ENCODE measurements at regions not wholly inside any gene's neighbourhood (a gene's known extent, or its start where the extent isn't known, plus 50 kb on each side); places are given as distances from the start of the nearest gene placed in this dataset.
A peak's percentile ranks its signal among the peaks of the same experiment; 100 is the strongest.

- intact Hi-C loops (cut with DNase I) = no loop called here
Measured at GRCh38 chr2:158011055-158011771, 90.5 kb upstream of the UPP2 start.

DNA sequence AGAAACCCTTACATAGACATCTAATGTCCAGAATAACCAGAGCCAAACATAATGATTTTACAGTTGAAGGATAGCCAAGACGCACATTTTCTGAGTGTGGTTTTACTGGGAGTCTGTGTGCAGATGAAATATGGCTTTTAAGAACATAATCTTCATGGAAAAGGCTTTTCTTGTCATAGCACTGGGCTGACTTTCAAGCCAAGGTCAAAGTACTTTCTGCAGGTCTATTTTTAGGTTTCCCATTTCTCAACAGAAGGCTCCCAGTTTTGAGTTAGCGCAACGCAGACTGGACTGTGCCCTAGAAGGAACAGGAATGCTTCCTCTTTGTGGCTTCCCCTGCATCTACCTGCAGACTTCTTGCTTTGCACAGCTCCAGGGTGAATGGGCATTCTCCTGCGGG lies 92.3 kb upstream of the UPP2 start:
- intact Hi-C loops (cut with DNase I) = no loop called here
- peak; percentile 63 for ATAC-seq
- no peak for DNase-seq (ENCODE audit: low spot score)

More at GRCh38 chr2:158011055-158011771, 90.5 kb upstream of the UPP2 start:
- DNase-seq (ENCODE audit: low spot score) (no peak), ATAC-seq (no peak)

DNA sequence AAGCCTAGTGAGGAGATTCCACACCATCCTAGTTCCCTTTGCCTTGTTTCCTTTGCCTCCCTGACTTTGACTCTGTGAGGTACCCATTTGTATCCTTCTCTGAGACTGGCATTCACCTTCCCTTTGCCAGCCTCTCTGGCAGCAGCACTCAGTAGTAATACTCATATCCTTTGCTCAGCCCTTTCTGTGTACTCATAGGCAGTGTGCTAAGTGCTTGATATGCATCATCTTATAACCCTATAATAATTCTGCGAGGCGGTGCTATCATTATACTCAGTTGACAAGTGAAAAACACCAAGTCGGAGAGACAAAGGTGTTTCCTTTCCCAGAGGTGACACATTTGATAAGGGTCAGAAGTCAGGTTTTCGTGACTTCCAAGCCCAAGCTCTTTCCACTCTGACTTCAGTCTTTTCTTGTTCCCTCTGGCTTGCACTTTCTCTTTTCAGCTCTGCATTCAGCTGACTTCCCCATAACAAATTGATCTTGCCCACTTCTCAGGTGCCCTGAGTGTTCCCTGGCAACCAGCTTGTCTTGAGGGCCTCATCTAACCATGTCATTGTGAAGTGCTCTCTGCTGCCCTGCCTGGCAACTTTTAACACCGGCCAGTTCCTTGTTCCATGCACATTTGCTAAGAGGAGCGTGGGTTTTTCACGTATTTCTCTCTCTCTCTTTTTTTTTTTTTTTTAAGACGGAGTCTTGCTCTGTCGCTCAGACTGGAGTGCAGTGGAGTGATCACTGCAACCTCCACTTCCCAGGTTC lies 94.5 kb upstream of the UPP2 start:
- DNase-seq (ENCODE audit: low spot score) = no peak
- intact Hi-C loops (cut with DNase I) = no loop called here
- no peak for ATAC-seq

- intact Hi-C loops (cut with DNase I) = no loop called here
- no peak for DNase-seq (ENCODE audit: low spot score)
- no peak for ATAC-seq
Measured at GRCh38 chr2:158004126-158004764, 97.4 kb upstream of the UPP2 start.

- DNase-seq (ENCODE audit: low spot score) = no peak
- intact Hi-C loops (cut with DNase I) = no loop called here
- no peak for ATAC-seq
Measured at GRCh38 chr2:158002079-158002478, 99.6 kb upstream of the UPP2 start.

DNA sequence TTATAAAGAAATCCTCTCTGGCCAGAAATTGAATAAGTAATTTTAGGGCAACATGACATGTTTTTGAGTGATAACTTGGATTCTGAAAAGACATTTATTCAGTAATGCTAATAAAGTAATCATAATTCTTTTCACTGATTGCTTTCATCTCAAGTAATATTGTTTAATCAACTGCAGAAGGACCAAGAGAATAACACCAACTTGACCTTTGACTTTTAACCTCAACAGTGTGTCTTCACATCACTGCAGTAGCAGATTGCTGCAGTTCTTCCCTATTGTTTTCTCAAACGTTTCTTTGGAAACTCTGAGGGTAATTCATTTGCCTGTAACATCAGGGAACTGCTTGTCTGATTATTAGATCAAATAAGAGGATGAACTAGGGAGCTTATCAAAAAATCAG lies 104.9 kb upstream of the UPP2 start:
- no peak for ATAC-seq
- intact Hi-C loops (cut with DNase I) = no loop called here

GRCh38 chr2:157995117-157995516 lies 106.6 kb upstream of the UPP2 start:
- intact Hi-C loops (cut with DNase I) = no loop called here
- DNase-seq (ENCODE audit: low spot score) (no peak), ATAC-seq (no peak)

More for the DNA sequence above, 104.9 kb upstream of the UPP2 start:
- DNase-seq (ENCODE audit: low spot score) = no peak

DNA sequence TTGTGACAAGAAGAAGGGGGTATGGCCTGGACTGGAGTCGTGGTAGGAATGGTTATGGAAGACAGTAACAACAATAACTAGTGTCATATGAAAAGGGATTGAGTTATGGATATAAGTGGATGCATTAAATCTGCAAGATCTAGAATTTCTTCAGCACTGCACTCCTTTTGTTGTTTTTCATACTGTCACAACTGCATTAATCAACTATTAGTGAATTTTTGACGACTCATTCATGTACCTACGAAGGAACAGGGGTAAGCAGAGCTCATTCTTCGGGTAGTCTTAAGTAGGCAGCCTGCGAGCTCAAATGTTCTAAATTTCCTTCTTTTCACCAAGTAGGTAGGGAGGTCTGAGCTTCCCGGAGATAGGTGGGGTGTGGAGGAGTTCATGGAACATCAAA lies 109.7 kb upstream of the UPP2 start:
- intact Hi-C loops (cut with DNase I) = no loop called here
- ATAC-seq (no peak), DNase-seq (ENCODE audit: low spot score) (no peak)

- intact Hi-C loops (cut with DNase I) = no loop called here
- DNase-seq (ENCODE audit: low spot score) (no peak), ATAC-seq (no peak)
Measured at GRCh38 chr2:157990173-157990572, 111.5 kb upstream of the UPP2 start.

- ATAC-seq = no peak
Measured at GRCh38 chr2:157989227-157989626, 112.4 kb upstream of the UPP2 start.

DNA sequence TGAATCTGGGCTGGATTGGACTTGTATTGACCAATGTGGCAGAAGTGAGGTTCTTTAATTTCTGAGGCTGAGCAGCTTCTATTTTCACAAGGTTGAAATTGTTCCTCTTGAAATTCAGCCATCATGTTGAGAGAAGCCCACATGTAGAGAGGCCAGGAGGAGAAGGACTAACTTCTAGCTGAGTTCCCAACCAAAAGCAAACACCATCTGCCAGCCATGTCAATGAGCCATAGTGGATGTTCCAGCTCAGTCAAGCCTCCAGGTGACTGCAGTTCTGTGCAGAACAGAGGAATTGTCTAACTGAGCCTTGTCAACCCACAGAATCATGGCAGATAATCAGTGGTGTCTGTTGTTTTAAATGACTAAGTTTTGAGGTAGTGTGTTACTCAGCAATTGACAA lies 110.6 kb upstream of the ACVR1 start:
- ATAC-seq (no peak), DNase-seq (ENCODE audit: low spot score) (no peak)
- intact Hi-C loops (cut with DNase I) = no loop called here

More at GRCh38 chr2:157989227-157989626, 112.4 kb upstream of the UPP2 start:
- DNase-seq (ENCODE audit: low spot score) = no peak
- intact Hi-C loops (cut with DNase I) = no loop called here

DNA sequence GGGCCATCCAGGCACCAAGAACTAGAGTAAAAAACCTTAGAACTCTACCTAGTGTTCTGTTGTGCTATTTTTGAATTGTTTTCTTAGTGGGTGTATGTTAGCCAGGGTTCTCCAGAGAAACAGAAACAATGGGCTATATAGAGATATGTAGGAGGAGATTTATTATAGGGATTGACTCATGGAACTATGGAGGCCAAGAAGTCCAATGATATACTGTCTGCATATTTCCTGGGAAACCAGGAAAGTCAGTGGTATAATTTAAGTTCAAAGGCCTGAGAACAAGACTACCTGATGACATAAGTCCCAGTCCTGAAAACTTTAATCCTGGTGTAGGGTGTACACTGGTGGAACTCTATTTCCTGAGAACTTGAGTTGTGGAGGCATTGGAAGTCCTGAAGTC lies 108.7 kb upstream of the ACVR1 start:
- DNase-seq (ENCODE audit: low spot score) (no peak), ATAC-seq (no peak)
- intact Hi-C loops (cut with DNase I) = no loop called here

- DNase-seq (ENCODE audit: low spot score) (no peak), ATAC-seq (no peak)
- intact Hi-C loops (cut with DNase I) = no loop called here
Measured at GRCh38 chr2:157980020-157980419, 103.9 kb upstream of the ACVR1 start.

DNA sequence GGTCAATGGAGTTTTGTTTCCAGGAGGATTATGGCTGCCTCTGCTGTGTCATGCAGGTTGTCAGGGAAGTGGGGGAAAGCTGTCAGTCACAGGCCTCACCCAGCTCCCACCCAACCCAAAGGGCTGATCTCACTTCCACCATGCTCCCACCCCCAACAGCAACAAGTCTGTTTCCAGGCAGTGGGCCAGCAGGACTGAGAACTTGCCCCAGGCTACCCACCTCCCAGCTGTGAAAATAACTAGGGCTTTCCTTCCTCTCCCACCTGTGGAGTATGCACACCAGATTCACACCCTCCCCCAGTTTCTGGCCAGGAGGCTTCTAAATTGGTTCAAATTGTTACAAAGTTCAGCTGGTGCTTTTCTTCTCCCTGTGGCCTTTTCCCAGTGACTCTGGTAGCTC lies 95.6 kb upstream of the ACVR1 start:
- ATAC-seq (no peak), DNase-seq (ENCODE audit: low spot score) (no peak)
- intact Hi-C loops (cut with DNase I) = no loop called here

DNA sequence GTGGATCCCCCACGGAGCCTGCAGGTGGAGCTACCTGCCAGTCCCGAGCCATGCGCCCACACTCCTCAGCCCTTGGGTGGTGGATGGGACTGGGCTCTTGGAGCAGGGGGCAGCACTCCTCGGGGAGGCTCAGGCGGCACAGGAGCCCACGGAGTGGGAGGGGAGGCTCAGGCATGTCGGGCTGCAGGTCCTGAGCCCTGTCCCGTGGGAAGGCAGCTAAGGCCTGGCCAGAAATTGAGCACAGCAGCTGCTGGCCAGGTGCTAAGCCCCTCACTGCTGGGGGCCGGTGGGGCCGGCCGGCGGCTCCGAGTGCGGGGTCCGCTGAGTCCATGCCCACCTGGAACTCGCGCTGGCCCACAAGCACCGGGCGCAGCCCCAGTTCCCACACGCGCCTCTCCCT lies 91.7 kb upstream of the ACVR1 start:
- DNase-seq (ENCODE audit: low spot score) = no peak
- intact Hi-C loops (cut with DNase I) = no loop called here
- no peak for ATAC-seq

DNA sequence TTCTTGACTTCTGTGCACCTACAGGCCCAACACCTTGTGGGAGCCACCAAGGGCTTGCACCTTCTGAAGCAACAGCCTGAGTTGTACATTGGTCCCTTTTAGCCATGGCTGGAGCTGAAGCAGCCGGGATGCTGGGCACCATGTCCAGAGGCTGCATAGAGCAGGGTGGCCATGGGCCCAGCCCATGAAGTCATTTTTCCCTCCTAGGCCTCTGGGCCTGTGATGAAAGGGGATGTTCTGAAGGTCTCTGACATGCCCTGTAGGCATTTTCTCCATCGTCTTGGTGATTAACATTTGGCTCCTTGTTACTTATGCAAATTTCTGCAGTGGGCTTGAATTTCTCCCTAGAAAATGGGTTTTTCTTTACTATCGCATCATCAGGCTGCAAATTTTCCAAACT lies 83.1 kb upstream of the ACVR1 start:
- ATAC-seq (no peak), DNase-seq (ENCODE audit: low spot score) (no peak)
- intact Hi-C loops (cut with DNase I) = no loop called here

DNA sequence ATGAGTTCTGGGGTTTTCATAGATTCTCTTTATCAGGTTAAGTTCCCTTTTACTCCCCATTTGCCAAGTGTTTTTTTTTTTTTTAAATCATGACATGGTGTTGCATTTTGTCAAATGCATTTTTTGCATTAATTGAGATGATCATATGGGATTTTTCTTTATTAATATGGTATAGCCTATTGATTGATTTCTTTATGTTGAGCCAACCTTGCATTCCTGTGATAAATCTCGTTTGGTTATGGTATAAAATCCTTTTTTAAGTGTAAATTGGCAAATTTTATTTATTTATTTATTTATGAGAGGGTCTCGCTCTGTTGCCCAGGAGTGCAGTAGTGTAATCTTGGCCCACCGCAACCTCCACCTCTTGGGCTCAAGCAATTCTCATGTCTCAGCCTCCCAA lies 81.5 kb upstream of the ACVR1 start:
- no peak for ATAC-seq
- DNase-seq (ENCODE audit: low spot score) = no peak
- intact Hi-C loops (cut with DNase I) = no loop called here

DNA sequence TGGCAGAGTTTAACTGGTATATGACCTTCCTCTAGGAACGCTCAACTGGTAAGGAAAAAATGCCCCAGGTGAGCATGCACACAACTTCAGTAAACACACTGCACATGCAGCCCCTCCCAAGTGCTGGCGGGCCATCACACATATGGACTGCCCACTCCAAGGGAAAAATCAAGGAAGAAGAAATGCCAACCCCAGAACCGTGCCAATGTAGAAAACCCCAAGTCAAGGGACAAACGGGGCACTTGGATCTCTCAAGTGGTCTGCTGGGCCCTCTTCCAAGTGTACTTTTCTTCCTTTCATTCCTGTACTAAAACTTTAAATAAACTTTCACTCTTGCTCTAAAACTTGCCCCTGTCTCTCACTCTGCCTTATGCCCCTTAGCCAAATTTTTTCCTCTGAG lies 76.4 kb upstream of the ACVR1 start:
- intact Hi-C loops (cut with DNase I) = no loop called here
- DNase-seq (ENCODE audit: low spot score) (no peak), ATAC-seq (no peak)

DNA sequence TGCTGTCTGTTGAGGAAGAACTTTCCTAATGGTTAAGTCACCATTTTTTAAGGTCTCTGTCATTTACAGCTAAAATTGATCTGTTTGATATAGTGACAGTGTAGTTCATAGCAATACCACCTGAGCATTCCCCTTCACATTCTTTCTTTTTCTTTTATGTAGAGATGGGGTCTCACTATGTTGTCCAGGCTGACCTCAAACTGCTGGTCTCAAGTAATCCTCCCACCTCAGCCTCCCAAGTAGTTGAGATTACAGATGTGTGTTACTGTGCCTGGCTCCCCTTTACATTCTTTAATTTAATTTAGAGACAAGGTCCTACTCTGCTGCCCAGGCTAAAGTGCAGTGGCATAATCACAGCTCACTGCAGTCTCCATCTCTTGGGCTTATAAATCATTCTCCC lies 72.7 kb upstream of the ACVR1 start:
- DNase-seq (ENCODE audit: low spot score) = no peak

GRCh38 chr2:157946919-157947557 lies 70.9 kb upstream of the ACVR1 start:
- ATAC-seq = no peak
- intact Hi-C loops (cut with DNase I) = loop anchor here (1.0 kb wide), 1 partner anchor 23 kb away; no protein-coding TSS in a partner anchor

More for the DNA sequence above, 72.7 kb upstream of the ACVR1 start:
- intact Hi-C loops (cut with DNase I) = no loop called here
- no peak for ATAC-seq

More at GRCh38 chr2:157946919-157947557, 70.9 kb upstream of the ACVR1 start:
- no peak for DNase-seq (ENCODE audit: low spot score)

Data from sciatic nerve (tissue), 2 donors.